Spleen (tissue), 11 donors: ENCODE measurements at regions not wholly inside any gene's neighbourhood (a gene's known extent, or its start where the extent isn't known, plus 50 kb on each side); places are given as distances from the start of the nearest gene placed in this dataset.

Source experiments
- DNase-seq: peaks from one replicate; pipeline ENCODE4 v3.0.0-alpha.2; 2020
- H3K27ac ChIP-seq, 8 donors: fragments of 200-600 bp; sonication (generic) in 7 of 8; 1 replicate in 4 of 8; 2 replicates in 4 of 8; pipeline versions ENCODE4 v1.5.0 to v1.8.0; 2016 to 2021; ENCODE audit warnings: inconsistent platforms in 4 of 8, mild to moderate bottlenecking in 4 of 8, moderate library complexity in 1 of 8
- H3K27me3 ChIP-seq, 7 donors: fragments of 200-600 bp; sonication (generic) in 6 of 7; replicated peaks in 1 of 7; 1 replicate in 4 of 7; 2 replicates in 3 of 7; pipeline versions ENCODE4 v1.5.0 to v1.8.0; 2016 to 2021; ENCODE audit warnings: inconsistent platforms in 3 of 7, mild to moderate bottlenecking in 1 of 7
- H3K36me3 ChIP-seq, 6 donors: fragments of 200-600 bp; sonication (generic) in 5 of 6; 1 replicate in 4 of 6; 2 replicates in 2 of 6; pipeline versions ENCODE4 v1.5.0 to v1.8.0; 2016 to 2021; ENCODE audit warnings: inconsistent platforms in 2 of 6
- H3K4me1 ChIP-seq, 6 donors: fragments of 200-600 bp; sonication (generic) in 5 of 6; 1 replicate in 3 of 6; 2 replicates in 3 of 6; pipeline versions ENCODE4 v1.5.0 to v1.8.0; 2016 to 2021; ENCODE audit warnings: inconsistent platforms in 3 of 6
- H3K4me3 ChIP-seq, 8 donors: fragments of 200-600 bp; sonication (generic) in 7 of 8; 1 replicate in 4 of 8; 2 replicates in 4 of 8; pipeline versions ENCODE4 v1.5.0 to v1.8.0; 2016 to 2021; ENCODE audit warnings: inconsistent platforms in 4 of 8, mild to moderate bottlenecking in 4 of 8, moderate library complexity in 2 of 8
- H3K9me3 ChIP-seq, 8 donors: fragments of 200-600 bp; sonication (generic) in 7 of 8; 1 replicate in 4 of 8; 2 replicates in 4 of 8; pipeline versions ENCODE4 v1.5.0 to v1.8.0; 2016 to 2021; ENCODE audit warnings: inconsistent platforms in 4 of 8
- POLR2A ChIP-seq, 3 donors: fragments of 450-650 bp; IDR thresholded peaks; one replicate each; pipeline ENCODE4 v1.5.1; 2017; ENCODE audit warnings: antibody characterized with exemption in 3 of 3, mild to moderate bottlenecking in 1 of 3
- POLR2AphosphoS5 ChIP-seq, 3 donors: sonication (generic); formaldehyde crosslinking; IDR thresholded peaks; one replicate each; pipeline ENCODE4 v1.5.1; 2017; ENCODE audit warnings: antibody characterized with exemption in 3 of 3
- WGBS, 5 donors: extraction: QIAGEN DNeasy Blood & Tissue Kit in 3 of 5; methylation state at CpG; one replicate each; pipeline versions ENCODE4 v1.1.5 to v1.1.7; 2013 to 2018; 5-methylcytosine and 5-hydroxymethylcytosine counted together
- intact Hi-C: fragments of 100-400 bp; cut with DNase I; formaldehyde crosslinking; loops from one replicate; pipeline ENCODE4 v1.15.0; 2023; ENCODE audit warnings: low total_unique reads
- TF ChIP-seq, protein P1 (sequence below), 11 experiments: fragments of 200-600 bp in 7 of 11; fragments of 450-650 bp in 4 of 11; sonication (generic) in 4 of 11; IDR thresholded peaks in 8 of 11; conservative IDR thresholded peaks in 3 of 11; 1 replicate in 7 of 11; 2 replicates in 4 of 11; pipeline versions ENCODE4 v1.4.0 to v1.8.0; 2016 to 2021; ENCODE audit warnings: antibody characterized with exemption in 11 of 11, inconsistent platforms in 4 of 11, mild to moderate bottlenecking in 1 of 11
- donor health status: healthy with polysubstance abuse.
- donor health status: DM: no; HTN: no; CAD: no; lungs with moderate emphysema.
- donor health status: DM: no; HTN: no; CAD: no.
- donor health status: Bipolar disorder and iron deficiency.
- donor health status: healthy.
- donor health status: DM: no; HTN: no; CAD: no.
- donor health status: DM: yes; HTN: yes; CAD: no.

DNA sequence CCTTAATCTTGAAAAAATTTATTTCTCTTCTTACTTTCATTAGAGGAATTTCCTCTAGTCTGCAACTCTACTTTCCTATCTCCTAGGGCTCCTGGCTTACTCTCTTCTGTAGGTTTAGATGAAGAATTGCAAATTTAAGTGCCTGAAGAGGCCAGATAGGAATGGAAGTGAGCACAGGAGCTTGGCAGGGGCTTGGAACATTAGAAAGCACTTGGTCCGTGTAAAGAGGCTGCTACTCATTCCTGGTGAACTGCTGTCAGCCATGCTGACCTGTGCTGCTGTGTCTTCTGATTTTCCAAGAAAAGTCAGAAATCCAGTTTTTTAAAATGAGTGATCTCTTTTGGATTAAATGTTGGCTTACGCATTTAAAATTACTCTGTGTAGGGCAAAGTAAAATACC lies 210.9 kb upstream of the CLINT1 start:
- intact Hi-C loops: loop anchor here (10.0 kb wide), 1 partner anchor 1065 kb away; no protein-coding TSS in a partner anchor
- no peak for DNase-seq
- H3K36me3 ChIP-seq: no peaks in the 10 kb centered on the region
- no peaks in the 10 kb centered on the region for H3K9me3 ChIP-seq
- TF ChIP-seq, protein P1, sequence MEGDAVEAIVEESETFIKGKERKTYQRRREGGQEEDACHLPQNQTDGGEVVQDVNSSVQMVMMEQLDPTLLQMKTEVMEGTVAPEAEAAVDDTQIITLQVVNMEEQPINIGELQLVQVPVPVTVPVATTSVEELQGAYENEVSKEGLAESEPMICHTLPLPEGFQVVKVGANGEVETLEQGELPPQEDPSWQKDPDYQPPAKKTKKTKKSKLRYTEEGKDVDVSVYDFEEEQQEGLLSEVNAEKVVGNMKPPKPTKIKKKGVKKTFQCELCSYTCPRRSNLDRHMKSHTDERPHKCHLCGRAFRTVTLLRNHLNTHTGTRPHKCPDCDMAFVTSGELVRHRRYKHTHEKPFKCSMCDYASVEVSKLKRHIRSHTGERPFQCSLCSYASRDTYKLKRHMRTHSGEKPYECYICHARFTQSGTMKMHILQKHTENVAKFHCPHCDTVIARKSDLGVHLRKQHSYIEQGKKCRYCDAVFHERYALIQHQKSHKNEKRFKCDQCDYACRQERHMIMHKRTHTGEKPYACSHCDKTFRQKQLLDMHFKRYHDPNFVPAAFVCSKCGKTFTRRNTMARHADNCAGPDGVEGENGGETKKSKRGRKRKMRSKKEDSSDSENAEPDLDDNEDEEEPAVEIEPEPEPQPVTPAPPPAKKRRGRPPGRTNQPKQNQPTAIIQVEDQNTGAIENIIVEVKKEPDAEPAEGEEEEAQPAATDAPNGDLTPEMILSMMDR (IDR thresholded peaks at IDR 0.05 in 8 of 11, conservative IDR thresholded peaks at IDR 0.05 in 3 of 11): no peak
- TF ChIP-seq POLR2A (IDR thresholded peaks at IDR 0.05) (no peak), POLR2AphosphoS5 (IDR thresholded peaks at IDR 0.05) (no peak)
- H3K4me1 ChIP-seq: peaks cover 0 to 3% (median 0%) of the 10 kb centered on the region in 6 donors
- no peak overlapping the region for H3K27ac ChIP-seq
- no peak overlapping the region for H3K4me3 ChIP-seq
- 85 to 92% (median 88%) methylated on average over 2 of the region's 2 CpGs for WGBS, 5 donors
- no peaks in the 10 kb centered on the region for H3K27me3 ChIP-seq

DNA sequence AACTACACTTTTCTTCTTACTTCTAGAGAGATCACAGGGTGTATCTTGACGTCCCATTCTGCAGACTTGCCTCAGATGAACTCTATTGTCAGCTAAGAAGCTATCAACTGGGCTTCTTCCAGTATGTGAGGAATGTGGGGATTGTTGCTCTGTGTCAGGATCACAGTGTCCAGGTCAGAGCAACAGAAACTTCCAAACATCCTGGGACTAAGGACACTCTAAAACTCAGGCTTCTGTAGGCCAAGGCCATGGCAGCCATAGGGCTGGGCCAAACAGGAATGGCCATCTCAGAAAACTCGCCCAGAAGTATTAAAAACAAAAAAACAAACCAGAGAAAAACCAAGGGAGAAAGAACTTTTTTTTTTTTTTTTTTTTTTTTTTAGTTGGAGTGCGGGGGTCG lies 210.0 kb upstream of the CLINT1 start:
- no peak overlapping the region for H3K4me3 ChIP-seq
- no peak overlapping the region for H3K27ac ChIP-seq
- WGBS, 5 donors: 72 to 82% (median 78%) methylated on average over 4 of the region's 4 CpGs
- H3K4me1 ChIP-seq: peaks cover 0 to 3% (median 0%) of the 10 kb centered on the region in 6 donors
- H3K27me3 ChIP-seq: no peaks in the 10 kb centered on the region
- H3K9me3 ChIP-seq: no peaks in the 10 kb centered on the region
- H3K36me3 ChIP-seq: no peaks in the 10 kb centered on the region
- DNase-seq: no peak
- intact Hi-C loops: no loop called here
- TF ChIP-seq POLR2AphosphoS5 (IDR thresholded peaks at IDR 0.05): no peak
- TF ChIP-seq, protein P1 (IDR thresholded peaks at IDR 0.05 in 8 of 11, conservative IDR thresholded peaks at IDR 0.05 in 3 of 11): no peak
- TF ChIP-seq POLR2A (IDR thresholded peaks at IDR 0.05): no peak

DNA sequence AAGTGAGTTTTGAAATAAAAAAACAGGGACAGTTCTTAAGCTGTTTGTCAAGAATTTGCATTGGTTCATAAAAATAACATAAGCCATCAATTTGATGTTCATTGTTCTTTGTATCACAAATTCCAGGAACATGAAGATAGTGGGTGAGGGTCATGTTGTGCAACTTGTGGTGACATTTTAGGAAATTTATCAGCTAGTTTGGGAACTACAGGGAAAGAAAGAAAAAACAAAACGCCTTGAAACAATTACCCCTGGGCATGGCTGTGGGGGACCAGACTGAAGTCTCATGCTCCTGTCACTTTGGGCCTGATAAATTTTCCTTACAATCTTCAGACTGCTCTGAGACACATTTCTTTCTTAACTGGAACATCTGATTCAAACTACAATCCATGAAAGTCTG lies 207.1 kb upstream of the CLINT1 start:
- 0 to 81% (median 58%) methylated on average over 1 of the region's 1 CpG for WGBS, 5 donors
- H3K27ac ChIP-seq: no peak overlapping the region
- no peaks in the 10 kb centered on the region for H3K36me3 ChIP-seq
- no peak for DNase-seq
- TF ChIP-seq POLR2A (IDR thresholded peaks at IDR 0.05) (no peak), POLR2AphosphoS5 (IDR thresholded peaks at IDR 0.05) (no peak)
- TF ChIP-seq, protein P1 (IDR thresholded peaks at IDR 0.05 in 8 of 11, conservative IDR thresholded peaks at IDR 0.05 in 3 of 11): no peak
- H3K4me1 ChIP-seq: peaks cover 0 to 3% (median 0%) of the 10 kb centered on the region in 6 donors
- H3K4me3 ChIP-seq: no peak overlapping the region
- no peaks in the 10 kb centered on the region for H3K9me3 ChIP-seq
- intact Hi-C loops: no loop called here
- H3K27me3 ChIP-seq: no peaks in the 10 kb centered on the region

DNA sequence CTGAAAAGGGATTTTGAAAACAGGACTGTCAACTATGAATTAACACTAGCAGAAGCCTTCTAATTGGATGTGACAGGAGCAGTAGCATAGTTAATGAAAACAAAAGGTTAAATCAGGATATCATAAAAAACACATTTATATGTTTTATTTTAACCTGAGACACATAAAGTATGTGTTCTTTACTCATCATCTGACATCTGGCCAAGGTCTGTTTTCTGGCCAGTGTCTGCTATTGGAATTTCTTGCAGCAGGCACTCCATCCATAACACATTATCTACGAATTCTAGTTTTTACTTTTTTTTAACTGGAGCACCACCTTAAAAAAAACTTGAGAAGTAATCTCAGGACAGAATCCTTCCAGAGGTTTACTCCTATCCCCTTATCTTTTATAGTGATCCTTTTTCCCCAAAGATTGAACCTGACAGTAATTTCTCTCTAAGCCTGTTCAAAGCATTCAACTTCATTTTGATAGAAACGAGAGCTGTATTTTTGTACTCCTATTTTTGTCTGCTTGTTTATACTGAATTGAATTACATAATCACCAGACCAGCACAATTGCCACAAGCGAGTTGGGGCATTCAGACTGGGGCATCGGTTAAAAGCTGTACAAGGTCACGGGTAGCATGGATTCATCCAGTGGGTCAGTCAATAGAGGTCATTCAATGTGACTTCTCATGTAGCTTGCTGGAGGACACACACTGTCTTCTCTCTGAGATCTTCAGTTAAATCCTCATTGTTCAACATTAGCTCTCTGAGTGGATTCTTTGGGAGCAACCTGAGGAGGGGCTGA lies 205.6 kb upstream of the CLINT1 start:
- Histone ChIP-seq H3K36me3 (no peaks in the 10 kb centered on the region), H3K27me3 (no peaks in the 10 kb centered on the region), H3K9me3 (no peaks in the 10 kb centered on the region), H3K27ac (no peak overlapping the region), H3K4me3 (no peak overlapping the region), H3K4me1 (no peaks in the 10 kb centered on the region)
- WGBS, 5 donors: 67 to 88% (median 78%) methylated on average over 5 of the region's 5 CpGs
- DNase-seq: no peak
- intact Hi-C loops: no loop called here
- no peak for TF ChIP-seq POLR2AphosphoS5 (IDR thresholded peaks at IDR 0.05)
- no peak for TF ChIP-seq POLR2A (IDR thresholded peaks at IDR 0.05)
- TF ChIP-seq, protein P1 (IDR thresholded peaks at IDR 0.05 in 8 of 11, conservative IDR thresholded peaks at IDR 0.05 in 3 of 11): no peak
